ENCODE measurements at regions not wholly inside any gene's neighbourhood (a gene's known extent, or its start where the extent isn't known, plus 50 kb on each side); places are given as distances from the start of the nearest gene placed in this dataset.

DNA sequence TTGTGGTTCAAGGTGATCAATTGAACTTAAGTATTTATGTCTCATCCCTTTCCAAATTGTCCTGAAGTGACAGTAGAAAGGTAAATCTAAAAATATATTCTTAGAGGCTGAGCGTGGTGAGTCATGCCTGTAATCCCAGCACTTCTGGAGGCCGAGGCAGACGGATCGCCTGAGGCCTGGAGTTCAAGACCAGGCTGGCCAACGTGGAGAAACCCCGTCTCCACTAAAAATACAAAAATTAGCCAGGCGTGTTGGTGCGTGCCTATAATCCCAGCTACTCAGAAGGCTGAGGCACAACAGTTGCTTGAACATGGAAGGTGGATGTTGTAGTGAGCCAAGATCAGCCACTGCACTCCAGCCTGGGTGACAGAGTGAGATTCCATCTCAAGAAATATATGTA lies 226.6 kb downstream of the DPH6 start:
- H3K56ac ChIP-seq (ENCODE audit: insufficient read length, low read depth, low read length), result no peak overlapping the region
- no peak overlapping the region for H2AK5ac ChIP-seq (ENCODE audit: insufficient read length, low read length)
- H3K36me3 Mint-ChIP-seq (ENCODE audit: insufficient read depth in 1 of 3, low read depth in 3 of 3), result no peaks in the 10 kb centered on the region
- H3K27ac ChIP-seq (ENCODE audit: insufficient read length, low read depth, low read length), result no peak overlapping the region
- no peaks in the 10 kb centered on the region for H3K79me2 ChIP-seq (ENCODE audit: insufficient read depth, low read length)
- DNase-seq, result no peak
- H3K4me1 ChIP-seq (ENCODE audit: insufficient read depth, low read length), result no peaks in the 10 kb centered on the region
- H3K14ac ChIP-seq (ENCODE audit: insufficient read depth, low read length), result no peak overlapping the region
- H2BK20ac ChIP-seq (ENCODE audit: low read depth, low read length, poor library complexity, severe bottlenecking), result no peak overlapping the region
- H2BK12ac ChIP-seq (ENCODE audit: insufficient read length, low read depth, low read length), result no peak overlapping the region
- no peak overlapping the region for H2BK15ac ChIP-seq (ENCODE audit: low read depth, low read length)
- no peak overlapping the region for H2BK120ac ChIP-seq (ENCODE audit: low read depth, low read length, poor library complexity, severe bottlenecking)
- no peak overlapping the region for H4K91ac ChIP-seq (ENCODE audit: insufficient read length, low read depth, low read length)
- no peak overlapping the region for H2AFZ ChIP-seq (ENCODE audit: low read length)
- H3K27ac Mint-ChIP-seq, result no peak overlapping the region
- H4K8ac ChIP-seq (replicated peaks; ENCODE audit: insufficient read length, low read depth, low read length), result no peak overlapping the region
- H3K23ac ChIP-seq (ENCODE audit: insufficient read length, low read depth, low read length), result no peak overlapping the region
- H3K27me3 ChIP-seq (ENCODE audit: insufficient read depth, low read length), result no peaks in the 10 kb centered on the region
- no peak overlapping the region for H3K18ac ChIP-seq (ENCODE audit: insufficient read length, low read depth, low read length)
- no peak overlapping the region for H3T11ph ChIP-seq (ENCODE audit: low read length)
- H3K23me2 ChIP-seq (ENCODE audit: insufficient read length, low read depth, low read length, poor library complexity, severe bottlenecking), result no peaks in the 10 kb centered on the region
- H3K4me1 Mint-ChIP-seq, result no peaks in the 10 kb centered on the region
- H3K4ac ChIP-seq (ENCODE audit: low read depth, low read length), result no peak overlapping the region
- no peaks in the 10 kb centered on the region for H3K9me3 ChIP-seq (ENCODE audit: control insufficient read depth, low read depth, low read length)
- H3K9me3 Mint-ChIP-seq, result no peaks in the 10 kb centered on the region
- H4K5ac ChIP-seq (ENCODE audit: insufficient read length, low read depth, low read length), result no peak overlapping the region
- no peak overlapping the region for H3K4me3 Mint-ChIP-seq
- no peaks in the 10 kb centered on the region for H4K20me1 ChIP-seq (ENCODE audit: control insufficient read depth, insufficient read depth, insufficient read length)
- TF ChIP-seq CTCF (conservative IDR thresholded peaks at IDR 0.05), result no peak
- no peaks in the 10 kb centered on the region for H3K79me1 ChIP-seq (ENCODE audit: insufficient read depth, low read depth, low read length, poor library complexity, severe bottlenecking)
- H3K9ac ChIP-seq (ENCODE audit: extremely low read depth, insufficient read length, low read length), result no peak overlapping the region
- WGBS (ENCODE audit: extremely low coverage, insufficient read length, low lambda C conversion rate), result no CpG with 5 or more reads among the region's 8 CpGs
- H3K4me2 ChIP-seq (ENCODE audit: insufficient read depth, insufficient read length, low read length), result no peak overlapping the region
- H2BK5ac ChIP-seq (ENCODE audit: insufficient read length, low read length), result no peak overlapping the region
- H3K27me3 Mint-ChIP-seq (ENCODE audit: low read depth), result peaks cover 1% of the 10 kb centered on the region; the same call in 1 of the 2 replicates
